ENCODE measurements at regions not wholly inside any gene's neighbourhood (a gene's known extent, or its start where the extent isn't known, plus 50 kb on each side); places are given as distances from the start of the nearest gene placed in this dataset.

DNA sequence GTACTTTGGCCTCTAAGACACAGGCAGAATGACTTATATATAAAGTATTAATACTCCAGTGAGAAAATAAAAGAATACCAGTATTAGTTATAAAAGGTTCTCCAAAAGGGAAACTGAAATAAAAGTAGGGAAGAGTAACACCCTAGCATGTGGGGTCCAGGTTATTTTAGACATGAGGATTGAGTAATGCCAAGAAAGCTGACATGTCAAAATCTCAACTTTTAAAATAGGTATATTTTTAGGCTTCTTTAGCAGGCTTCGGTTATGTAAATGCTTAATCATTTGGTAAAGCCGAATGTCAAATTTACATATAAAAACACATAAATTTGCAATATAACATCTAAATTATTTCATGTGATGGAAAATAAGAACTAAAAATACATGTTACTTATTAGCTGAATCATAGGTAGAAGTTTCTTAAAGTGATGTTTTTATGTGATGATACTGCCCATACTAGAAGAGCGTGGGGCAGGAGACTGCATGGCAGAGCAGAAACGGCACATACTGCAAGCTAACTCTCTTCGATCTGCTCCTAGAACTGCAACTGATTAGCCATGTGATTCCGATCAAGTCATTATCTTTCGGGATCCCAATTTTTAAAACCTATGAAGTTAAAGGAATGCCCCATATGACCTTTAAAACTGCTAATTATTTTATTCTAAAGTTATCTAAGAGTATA, 129.4 kb upstream of the DST start:
- H3K4me3 ChIP-seq (ENCODE audit: low read depth, low read length, poor library complexity, severe bottlenecking): no peak overlapping the region
- DNase-seq (ENCODE audit: low spot score): no peak
- no peak overlapping the region for H3K4me2 ChIP-seq (ENCODE audit: low read length)
- H3K9me3 ChIP-seq (ENCODE audit: low read length): no peaks in the 10 kb centered on the region
- H3K4me1 ChIP-seq (ENCODE audit: insufficient read depth, low read length, poor library complexity, severe bottlenecking): no peaks in the 10 kb centered on the region
- no peaks in the 10 kb centered on the region for H3K9me2 ChIP-seq (ENCODE audit: insufficient read depth, low read length)
- intact Hi-C loops (cut with micrococcal nuclease; ENCODE audit: unreplicated experiment): no loop called here
- no peaks in the 10 kb centered on the region for H3K79me2 ChIP-seq (ENCODE audit: insufficient read depth, low read depth, low read length)
- no TSS peak for BruUV-seq (replicated peaks)
- TF ChIP-seq, protein P1, sequence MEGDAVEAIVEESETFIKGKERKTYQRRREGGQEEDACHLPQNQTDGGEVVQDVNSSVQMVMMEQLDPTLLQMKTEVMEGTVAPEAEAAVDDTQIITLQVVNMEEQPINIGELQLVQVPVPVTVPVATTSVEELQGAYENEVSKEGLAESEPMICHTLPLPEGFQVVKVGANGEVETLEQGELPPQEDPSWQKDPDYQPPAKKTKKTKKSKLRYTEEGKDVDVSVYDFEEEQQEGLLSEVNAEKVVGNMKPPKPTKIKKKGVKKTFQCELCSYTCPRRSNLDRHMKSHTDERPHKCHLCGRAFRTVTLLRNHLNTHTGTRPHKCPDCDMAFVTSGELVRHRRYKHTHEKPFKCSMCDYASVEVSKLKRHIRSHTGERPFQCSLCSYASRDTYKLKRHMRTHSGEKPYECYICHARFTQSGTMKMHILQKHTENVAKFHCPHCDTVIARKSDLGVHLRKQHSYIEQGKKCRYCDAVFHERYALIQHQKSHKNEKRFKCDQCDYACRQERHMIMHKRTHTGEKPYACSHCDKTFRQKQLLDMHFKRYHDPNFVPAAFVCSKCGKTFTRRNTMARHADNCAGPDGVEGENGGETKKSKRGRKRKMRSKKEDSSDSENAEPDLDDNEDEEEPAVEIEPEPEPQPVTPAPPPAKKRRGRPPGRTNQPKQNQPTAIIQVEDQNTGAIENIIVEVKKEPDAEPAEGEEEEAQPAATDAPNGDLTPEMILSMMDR (conservative IDR thresholded peaks at IDR 0.05; ENCODE audit: low read length): no peak
- no peak for TF ChIP-seq EZH2phosphoT487 (IDR thresholded peaks at IDR 0.05; ENCODE audit: borderline replicate concordance, low read depth, low read length)
- no peak overlapping the region for H3K27ac ChIP-seq (ENCODE audit: low read depth, low read length, poor library complexity, severe bottlenecking)
- H2AFZ ChIP-seq (ENCODE audit: low read length): no peak overlapping the region
- no peaks in the 10 kb centered on the region for H3K36me3 ChIP-seq (ENCODE audit: insufficient read depth, low read length)
- H4K20me1 ChIP-seq (ENCODE audit: insufficient read depth, low read length): no peaks in the 10 kb centered on the region
- CTCF ChIA-PET (ENCODE audit: unreplicated experiment): no interaction called here
- POLR2A ChIA-PET: no interaction called here

DNA sequence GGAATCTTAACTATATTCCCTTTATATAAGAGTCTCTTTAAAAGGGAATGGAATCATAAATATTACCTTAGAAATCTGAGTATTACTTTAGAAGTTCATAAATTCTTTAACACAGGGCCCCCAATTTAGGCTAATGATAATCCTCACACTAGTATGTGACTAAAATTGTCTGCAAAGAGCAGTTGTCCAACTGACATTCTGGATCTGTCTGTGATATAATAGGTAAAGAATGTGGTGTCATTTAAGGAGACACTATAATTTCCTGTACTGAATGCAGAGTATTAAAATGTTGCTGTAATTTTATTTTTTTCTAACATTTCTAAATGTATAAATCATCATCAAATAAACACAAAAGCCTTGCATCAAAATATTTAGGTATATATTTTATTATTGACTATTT, 128.5 kb upstream of the DST start:
- Histone ChIP-seq H2AFZ (ENCODE audit: low read length) (no peak overlapping the region), H4K20me1 (ENCODE audit: insufficient read depth, low read length) (no peaks in the 10 kb centered on the region), H3K4me2 (ENCODE audit: low read length) (no peak overlapping the region), H3K27ac (ENCODE audit: low read depth, low read length, poor library complexity, severe bottlenecking) (no peak overlapping the region), H3K9me3 (ENCODE audit: low read length) (no peaks in the 10 kb centered on the region), H3K9me2 (ENCODE audit: insufficient read depth, low read length) (no peaks in the 10 kb centered on the region), H3K79me2 (ENCODE audit: insufficient read depth, low read depth, low read length) (no peaks in the 10 kb centered on the region), H3K36me3 (ENCODE audit: insufficient read depth, low read length) (no peaks in the 10 kb centered on the region), H3K4me3 (ENCODE audit: low read depth, low read length, poor library complexity, severe bottlenecking) (no peak overlapping the region), H3K4me1 (ENCODE audit: insufficient read depth, low read length, poor library complexity, severe bottlenecking) (no peaks in the 10 kb centered on the region)
- ChIA-PET POLR2A (no interaction called here), CTCF (ENCODE audit: unreplicated experiment) (no interaction called here)
- DNase-seq (ENCODE audit: low spot score): no peak
- intact Hi-C loops (cut with micrococcal nuclease; ENCODE audit: unreplicated experiment): no loop called here
- TF ChIP-seq EZH2phosphoT487 (IDR thresholded peaks at IDR 0.05; ENCODE audit: borderline replicate concordance, low read depth, low read length): no peak
- TF ChIP-seq, protein P1 (conservative IDR thresholded peaks at IDR 0.05; ENCODE audit: low read length): no peak
- BruUV-seq (replicated peaks): no TSS peak

GRCh38 chr6:56770011-56770520, 127.4 kb upstream of the DST start:
- POLR2A ChIA-PET: interaction anchor here (0.8 kb wide), 1 partner anchor 9 kb away, joined by 3 read pairs; no protein-coding TSS in a partner anchor
- no peak overlapping the region for H3K27ac ChIP-seq (ENCODE audit: low read depth, low read length, poor library complexity, severe bottlenecking)
- no peaks in the 10 kb centered on the region for H4K20me1 ChIP-seq (ENCODE audit: insufficient read depth, low read length)
- no TSS peak for BruUV-seq (replicated peaks)
- CTCF ChIA-PET (ENCODE audit: unreplicated experiment): no interaction called here
- H3K4me1 ChIP-seq (ENCODE audit: insufficient read depth, low read length, poor library complexity, severe bottlenecking): no peaks in the 10 kb centered on the region
- no peaks in the 10 kb centered on the region for H3K36me3 ChIP-seq (ENCODE audit: insufficient read depth, low read length)
- no peaks in the 10 kb centered on the region for H3K79me2 ChIP-seq (ENCODE audit: insufficient read depth, low read depth, low read length)
- no peaks in the 10 kb centered on the region for H3K9me2 ChIP-seq (ENCODE audit: insufficient read depth, low read length)
- no peak for DNase-seq (ENCODE audit: low spot score)
- no peak overlapping the region for H3K4me3 ChIP-seq (ENCODE audit: low read depth, low read length, poor library complexity, severe bottlenecking)
- TF ChIP-seq, protein P1 (conservative IDR thresholded peaks at IDR 0.05; ENCODE audit: low read length): no peak
- TF ChIP-seq EZH2phosphoT487 (IDR thresholded peaks at IDR 0.05; ENCODE audit: borderline replicate concordance, low read depth, low read length): no peak
- intact Hi-C loops (cut with micrococcal nuclease; ENCODE audit: unreplicated experiment): no loop called here
- no peak overlapping the region for H2AFZ ChIP-seq (ENCODE audit: low read length)
- H3K4me2 ChIP-seq (ENCODE audit: low read length): no peak overlapping the region
- no peaks in the 10 kb centered on the region for H3K9me3 ChIP-seq (ENCODE audit: low read length)

Measured in OCI-LY7 (cell line).